Erythroblast (primary cell): ENCODE measurements at regions not wholly inside any gene's neighbourhood (a gene's known extent, or its start where the extent isn't known, plus 50 kb on each side); places are given as distances from the start of the nearest gene placed in this dataset.

ENCODE experiments used
- GATA1 ChIP-seq: IDR thresholded peaks from 2 replicates; pipeline ENCODE4 v1.6.1; 2011; ENCODE audit warnings: low read depth, mild to moderate bottlenecking, control low read depth, low read length, moderate library complexity
- POLR2A ChIP-seq: IDR thresholded peaks from 2 replicates; pipeline ENCODE4 v1.6.1; 2011; ENCODE audit warnings: mild to moderate bottlenecking, low read length

DNA sequence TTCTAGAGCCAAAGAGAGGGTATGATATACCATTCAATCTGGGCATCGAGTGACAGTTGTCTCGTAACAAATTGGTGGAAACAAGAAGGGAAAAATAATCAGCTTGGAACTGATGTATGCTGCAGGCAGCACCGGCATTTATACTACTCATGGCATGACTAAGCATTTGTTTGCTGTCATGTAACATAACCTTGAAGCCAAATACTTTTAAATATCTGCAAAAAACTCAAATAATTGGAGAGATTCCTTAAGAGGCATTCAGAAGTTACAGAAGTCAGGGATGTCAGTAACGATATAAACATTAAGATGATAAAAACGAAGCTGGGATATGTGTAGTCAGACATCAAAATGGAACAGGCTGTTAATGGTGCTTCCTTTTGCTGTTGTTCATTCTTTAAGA lies 157.3 kb upstream of the MMADHC start:
- TF ChIP-seq POLR2A (no peak), GATA1 (no peak)
